Kidney (tissue), 13 donors: ENCODE measurements at regions not wholly inside any gene's neighbourhood (a gene's known extent, or its start where the extent isn't known, plus 50 kb on each side); places are given as distances from the start of the nearest gene placed in this dataset.
A peak's percentile ranks its signal among the peaks of the same experiment; 100 is the strongest.

Experiments used
- DNase-seq, 5 donors: peaks; one replicate each; pipeline ENCODE4 v3.0.0-alpha.2; 2013 to 2020
- FAIRE-seq: peaks from 2 replicates; lab custom pipeline; 2012; peaks lifted over from hg19 to GRCh38; lab: Jason Lieb, UNC
- H3K27ac ChIP-seq, 2 donors: one replicate each; pipeline ENCODE4 v1.7.0; 2013; ENCODE audit warnings: low read depth in 2 of 2, low read length in 2 of 2, inconsistent platforms in 1 of 2
- H3K27me3 ChIP-seq: one replicate; pipeline ENCODE4 v1.7.1; 2013; ENCODE audit warnings: low read length, inconsistent platforms; ENCODE audit not compliant: control insufficient read depth, insufficient read depth
- H3K36me3 ChIP-seq, 3 donors: one replicate each; pipeline versions ENCODE4 v1.7.0 to v1.7.1; 2013; ENCODE audit warnings: low read length in 3 of 3, control low read depth in 1 of 3, inconsistent platforms in 1 of 3; ENCODE audit not compliant: insufficient read depth in 3 of 3, control insufficient read depth in 2 of 3
- H3K4me1 ChIP-seq, 3 donors: one replicate each; pipeline versions ENCODE4 v1.7.0 to v1.7.1; 2013; ENCODE audit warnings: low read length in 3 of 3, inconsistent platforms in 1 of 3, low read depth in 1 of 3; ENCODE audit not compliant: control insufficient read depth in 2 of 3, insufficient read depth in 2 of 3
- H3K4me3 ChIP-seq, 3 donors: one replicate each; pipeline versions ENCODE4 v1.7.0 to v1.8.1; 2013; ENCODE audit warnings: low read length in 3 of 3, control low read depth in 1 of 3, inconsistent platforms in 1 of 3
- H3K9ac ChIP-seq, 3 donors: one replicate each; pipeline versions ENCODE4 v1.7.0 to v1.7.1; 2013; ENCODE audit warnings: low read length in 3 of 3, control low read depth in 1 of 3, inconsistent platforms in 1 of 3
- H3K9me3 ChIP-seq, 3 donors: one replicate each; pipeline versions ENCODE4 v1.7.0 to v1.7.1; 2013; ENCODE audit warnings: low read length in 3 of 3, control low read depth in 1 of 3, inconsistent platforms in 1 of 3; ENCODE audit not compliant: control insufficient read depth in 2 of 3, insufficient read depth in 1 of 3
- CTCF ChIP-seq: IDR thresholded peaks from 3 replicates; pipeline ENCODE4 v1.5.1; 2012; ENCODE audit warnings: mild to moderate bottlenecking, moderate library complexity, borderline replicate concordance; ENCODE audit not compliant: insufficient read depth; ENCODE audit errors: extremely low read depth
- intact Hi-C: fragments of 100-400 bp; cut with DNase I; formaldehyde crosslinking; loops from one replicate; pipeline ENCODE4 v1.11.1; 2022
- donor health status: control.
- donor health status: control.
- donor health status: control.
- donor health status: control.
- donor health status: control.
- donor health status: DM: yes; HTN: yes; CAD: no.
- donor health status: Normal renal cell carcinoma (clear cell type).

GRCh38 chr6:139701695-139702094 lies 327.2 kb upstream of the CITED2 start:
- Histone ChIP-seq H3K4me1 (peaks cover 0 to 10% (median 5%) of the 10 kb centered on the region in 3 donors), H3K9me3 (peaks cover 0 to 4% (median 0%) of the 10 kb centered on the region in 3 donors), H3K27ac (no peak overlapping the region), H3K27me3 (no peaks in the 10 kb centered on the region), H3K9ac (no peak overlapping the region), H3K4me3 (no peak overlapping the region), H3K36me3 (no peaks in the 10 kb centered on the region)
- intact Hi-C loops: no loop called here
- FAIRE-seq: no peak
- no peak for DNase-seq
- TF ChIP-seq CTCF: no peak

- intact Hi-C loops: no loop called here
- FAIRE-seq: no peak
- H3K27ac ChIP-seq: no peak overlapping the region
- H3K9ac ChIP-seq: no peak overlapping the region
- no peak for DNase-seq
- peaks cover 0 to 10% (median 5%) of the 10 kb centered on the region in 3 donors for H3K4me1 ChIP-seq
- peaks cover 0 to 4% (median 0%) of the 10 kb centered on the region in 3 donors for H3K9me3 ChIP-seq
- H3K4me3 ChIP-seq: no peak overlapping the region
- no peak for TF ChIP-seq CTCF
- H3K27me3 ChIP-seq: no peaks in the 10 kb centered on the region
- H3K36me3 ChIP-seq: no peaks in the 10 kb centered on the region
These were observed 326.6 kb upstream of the CITED2 start for GRCh38 chr6:139701003-139701402.

- no peak for TF ChIP-seq CTCF
- H3K27ac ChIP-seq: no peak overlapping the region
- DNase-seq: peak in 3 of 5 donors; percentile 42 to 72 (median 60)
These were observed 325.5 kb upstream of the CITED2 start for GRCh38 chr6:139699911-139700310.

GRCh38 chr6:139699335-139699734 lies 324.9 kb upstream of the CITED2 start:
- Histone ChIP-seq H3K4me3 (no peak overlapping the region), H3K36me3 (no peaks in the 10 kb centered on the region), H3K4me1 (peaks cover 0 to 10% (median 5%) of the 10 kb centered on the region in 3 donors), H3K27me3 (no peaks in the 10 kb centered on the region), H3K27ac (peak overlapping the region in 1 of 2 donors; percentile 43), H3K9ac (no peak overlapping the region), H3K9me3 (no peaks in the 10 kb centered on the region)
- no peak for TF ChIP-seq CTCF
- FAIRE-seq (no peak), DNase-seq (no peak)
- intact Hi-C loops: no loop called here

More at GRCh38 chr6:139699911-139700310, 325.5 kb upstream of the CITED2 start:
- Histone ChIP-seq H3K9ac (no peak overlapping the region), H3K36me3 (no peaks in the 10 kb centered on the region), H3K4me3 (no peak overlapping the region), H3K9me3 (no peaks in the 10 kb centered on the region), H3K27me3 (no peaks in the 10 kb centered on the region), H3K4me1 (peaks cover 0 to 10% (median 5%) of the 10 kb centered on the region in 3 donors)
- FAIRE-seq: no peak
- intact Hi-C loops: no loop called here
